ENCODE measurements at regions not wholly inside any gene's neighbourhood (a gene's known extent, or its start where the extent isn't known, plus 50 kb on each side); places are given as distances from the start of the nearest gene placed in this dataset.

- TF ChIP-seq CTCF (conservative IDR thresholded peaks at IDR 0.05) = no peak
- no peak overlapping the region for H3K27ac ChIP-seq
Measured at GRCh38 chr21:24023402-24023801, 1583.9 kb downstream of the MRPL39 start.

- peak; percentile 66 for TF ChIP-seq CTCF (conservative IDR thresholded peaks at IDR 0.05)
- no peak overlapping the region for H3K27ac ChIP-seq
Measured at GRCh38 chr21:24014381-24014780, 1592.9 kb downstream of the MRPL39 start.

GRCh38 chr21:24011087-24011486 lies 1596.2 kb downstream of the MRPL39 start:
- TF ChIP-seq CTCF (conservative IDR thresholded peaks at IDR 0.05) = no peak

GRCh38 chr21:24007592-24007991 lies 1599.7 kb downstream of the MRPL39 start:
- no peak overlapping the region for H3K27ac ChIP-seq
- TF ChIP-seq CTCF (conservative IDR thresholded peaks at IDR 0.05) = no peak

More at GRCh38 chr21:24011087-24011486, 1596.2 kb downstream of the MRPL39 start:
- H3K27ac ChIP-seq = no peak overlapping the region

- no peak for TF ChIP-seq CTCF (conservative IDR thresholded peaks at IDR 0.05)
- no peak overlapping the region for H3K27ac ChIP-seq
Measured at GRCh38 chr21:23986987-23987386, 1620.3 kb downstream of the MRPL39 start.

- no peak for TF ChIP-seq CTCF (conservative IDR thresholded peaks at IDR 0.05)
Measured at GRCh38 chr21:23986214-23986613, 1621.1 kb downstream of the MRPL39 start.

GRCh38 chr21:23982546-23982945 lies 1624.7 kb downstream of the MRPL39 start:
- TF ChIP-seq CTCF (conservative IDR thresholded peaks at IDR 0.05) = no peak
- no peak overlapping the region for H3K27ac ChIP-seq

More at GRCh38 chr21:23986214-23986613, 1621.1 kb downstream of the MRPL39 start:
- H3K27ac ChIP-seq = no peak overlapping the region

All from VCaP (cell line).